BLaER1 treated with 17β-estradiol and CSF1 and Interleukin-3, amounts not matched to agents 10 nM and 100 nM (cell line): ENCODE measurements at regions not wholly inside any gene's neighbourhood (a gene's known extent, or its start where the extent isn't known, plus 50 kb on each side); places are given as distances from the start of the nearest gene placed in this dataset.
A peak's percentile ranks its signal among the peaks of the same experiment; 100 is the strongest.

Experiments used
- H3K27ac ChIP-seq, 11 experiments: shearing (Covaris generic); formaldehyde crosslinking; 2 replicates each; pipeline ENCODE4 v1.8.1; 2022
- H3K27me3 ChIP-seq, 11 experiments: shearing (Covaris generic); formaldehyde crosslinking; 2 replicates each; pipeline ENCODE4 v1.8.1; 2022
- H3K36me3 ChIP-seq, 11 experiments: shearing (Covaris generic); formaldehyde crosslinking; 2 replicates each; pipeline ENCODE4 v1.8.1; 2022
- H3K4me1 ChIP-seq, 10 experiments: shearing (Covaris generic); formaldehyde crosslinking; 2 replicates each; pipeline ENCODE4 v1.8.1; 2022
- H3K4me2 ChIP-seq, 11 experiments: shearing (Covaris generic); formaldehyde crosslinking; 2 replicates each; pipeline ENCODE4 v1.8.1; 2022
- H3K4me3 ChIP-seq, 10 experiments: shearing (Covaris generic); formaldehyde crosslinking; 2 replicates each; pipeline ENCODE4 v1.8.1; 2022
- H3K9ac ChIP-seq, 11 experiments: shearing (Covaris generic); formaldehyde crosslinking; 2 replicates each; pipeline ENCODE4 v1.8.1; 2022
- H3K9me3 ChIP-seq, 11 experiments: shearing (Covaris generic); formaldehyde crosslinking; replicated peaks in 1 of 11; 2 replicates each; pipeline ENCODE4 v1.8.1; 2022
- H4K20me1 ChIP-seq, 11 experiments: shearing (Covaris generic); formaldehyde crosslinking; 2 replicates each; pipeline ENCODE4 v1.8.1; 2022
- Cebpa-rat ChIP-seq, 11 experiments: shearing (Covaris generic); IDR thresholded peaks; 2 replicates each; pipeline ENCODE4 v1.8.1; 2022

DNA sequence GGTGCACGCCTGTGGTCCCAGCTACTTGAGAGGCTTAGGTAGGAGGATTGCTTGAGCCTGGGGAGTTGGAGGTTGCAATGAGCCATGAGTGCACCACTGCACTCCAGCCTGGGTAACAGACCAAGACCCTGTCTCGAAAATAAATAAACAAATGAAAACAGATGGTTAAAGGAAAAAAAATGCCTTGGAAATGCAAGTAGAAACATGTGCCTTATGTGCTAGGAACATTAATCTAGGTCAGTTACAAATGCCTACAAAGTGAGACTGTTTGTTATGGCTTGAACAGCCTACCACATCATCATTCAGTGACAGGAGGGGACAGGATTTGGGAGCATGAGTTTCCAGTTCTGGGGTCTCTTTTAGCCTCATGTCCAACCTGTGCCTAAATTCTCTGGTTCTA lies 52.4 kb upstream of the BCAT1 start:
- TF ChIP-seq Cebpa-rat (IDR thresholded peaks at IDR 0.05), result no peak
- no peaks in the 10 kb centered on the region for H4K20me1 ChIP-seq
- H3K9me3 ChIP-seq, result peaks cover 0 to 8% (median 5%) of the 10 kb centered on the region in 11 experiments; a peak in 9 of 22 replicates
- H3K4me1 ChIP-seq, result peaks cover 65 to 93% (median 84%) of the 10 kb centered on the region in 10 experiments
- H3K36me3 ChIP-seq, result peaks cover 0 to 16% (median 3%) of the 10 kb centered on the region in 11 experiments; a peak in 11 of 22 replicates
- peak overlapping the region in 9 of 11 experiments; percentile 1 to 77 (median 57); a peak in 17 of 22 replicates for H3K9ac ChIP-seq
- peak overlapping the region in 3 of 10 experiments; percentile 35 to 69 (median 58); a peak in 6 of 20 replicates for H3K4me3 ChIP-seq
- peak overlapping the region in 9 of 11 experiments; percentile 11 to 80 (median 71); a peak in 17 of 22 replicates for H3K27ac ChIP-seq
- H3K4me2 ChIP-seq, result peak overlapping the region; percentile 80 to 99 (median 93)
- no peaks in the 10 kb centered on the region; a peak in 1 of 22 replicates for H3K27me3 ChIP-seq
